ENCODE measurements at regions not wholly inside any gene's neighbourhood (a gene's known extent, or its start where the extent isn't known, plus 50 kb on each side); places are given as distances from the start of the nearest gene placed in this dataset.

- Histone ChIP-seq H3K9me3 (ENCODE audit: control insufficient read depth, insufficient read depth, low read length) (no peaks in the 10 kb centered on the region), H3K36me3 (ENCODE audit: control insufficient read depth, insufficient read depth, low read length) (no peaks in the 10 kb centered on the region), H3K4me3 (ENCODE audit: low read length) (no peak overlapping the region), H3K27ac (ENCODE audit: low read length) (no peak overlapping the region), H3K4me1 (ENCODE audit: control insufficient read depth, insufficient read depth, low read length) (no peaks in the 10 kb centered on the region), H3K27me3 (ENCODE audit: control insufficient read depth, insufficient read depth, low read length) (no peaks in the 10 kb centered on the region)
- no peak for DNase-seq (ENCODE audit: low read depth, low spot score)
- no CpG with 5 or more reads among the region's 7 CpGs for WGBS (ENCODE audit: insufficient coverage, insufficient read length)
These were observed 77.4 kb upstream of the SELENOK start for GRCh38 chr3:53969086-53969485.

GRCh38 chr3:53965291-53965690, 73.6 kb upstream of the SELENOK start:
- H3K27me3 ChIP-seq (ENCODE audit: control insufficient read depth, insufficient read depth, low read length) = no peaks in the 10 kb centered on the region
- H3K4me3 ChIP-seq (ENCODE audit: low read length) = no peak overlapping the region
- no peak overlapping the region for H3K27ac ChIP-seq (ENCODE audit: low read length)
- H3K9me3 ChIP-seq (ENCODE audit: control insufficient read depth, insufficient read depth, low read length) = no peaks in the 10 kb centered on the region
- H3K36me3 ChIP-seq (ENCODE audit: control insufficient read depth, insufficient read depth, low read length) = no peaks in the 10 kb centered on the region
- no peaks in the 10 kb centered on the region for H3K4me1 ChIP-seq (ENCODE audit: control insufficient read depth, insufficient read depth, low read length)
- DNase-seq (ENCODE audit: low read depth, low spot score) = no peak
- no CpG with 5 or more reads among the region's 1 CpG for WGBS (ENCODE audit: insufficient coverage, insufficient read length)

GRCh38 chr3:53957831-53958230, 66.2 kb upstream of the SELENOK start:
- H3K27me3 ChIP-seq (ENCODE audit: control insufficient read depth, insufficient read depth, low read length) = no peaks in the 10 kb centered on the region
- no peak overlapping the region for H3K27ac ChIP-seq (ENCODE audit: low read length)
- H3K4me1 ChIP-seq (ENCODE audit: control insufficient read depth, insufficient read depth, low read length) = no peaks in the 10 kb centered on the region
- WGBS (ENCODE audit: insufficient coverage, insufficient read length) = no CpG with 5 or more reads among the region's 10 CpGs
- H3K9me3 ChIP-seq (ENCODE audit: control insufficient read depth, insufficient read depth, low read length) = no peaks in the 10 kb centered on the region
- DNase-seq (ENCODE audit: low read depth, low spot score) = no peak
- no peaks in the 10 kb centered on the region for H3K36me3 ChIP-seq (ENCODE audit: control insufficient read depth, insufficient read depth, low read length)
- no peak overlapping the region for H3K4me3 ChIP-seq (ENCODE audit: low read length)

GRCh38 chr3:53956586-53956985, 64.9 kb upstream of the SELENOK start:
- no peaks in the 10 kb centered on the region for H3K4me1 ChIP-seq (ENCODE audit: control insufficient read depth, insufficient read depth, low read length)
- no peaks in the 10 kb centered on the region for H3K27me3 ChIP-seq (ENCODE audit: control insufficient read depth, insufficient read depth, low read length)
- no peak for DNase-seq (ENCODE audit: low read depth, low spot score)
- WGBS (ENCODE audit: insufficient coverage, insufficient read length) = no CpG with 5 or more reads among the region's 6 CpGs
- no peaks in the 10 kb centered on the region for H3K9me3 ChIP-seq (ENCODE audit: control insufficient read depth, insufficient read depth, low read length)
- H3K36me3 ChIP-seq (ENCODE audit: control insufficient read depth, insufficient read depth, low read length) = no peaks in the 10 kb centered on the region
- H3K4me3 ChIP-seq (ENCODE audit: low read length) = no peak overlapping the region
- H3K27ac ChIP-seq (ENCODE audit: low read length) = no peak overlapping the region

GRCh38 chr3:53949541-53949940, 57.9 kb upstream of the SELENOK start:
- Histone ChIP-seq H3K36me3 (ENCODE audit: control insufficient read depth, insufficient read depth, low read length) (no peaks in the 10 kb centered on the region), H3K27ac (ENCODE audit: low read length) (no peak overlapping the region), H3K27me3 (ENCODE audit: control insufficient read depth, insufficient read depth, low read length) (no peaks in the 10 kb centered on the region), H3K9me3 (ENCODE audit: control insufficient read depth, insufficient read depth, low read length) (no peaks in the 10 kb centered on the region), H3K4me3 (ENCODE audit: low read length) (no peak overlapping the region), H3K4me1 (ENCODE audit: control insufficient read depth, insufficient read depth, low read length) (no peaks in the 10 kb centered on the region)
- WGBS (ENCODE audit: insufficient coverage, insufficient read length) = no CpG with 5 or more reads among the region's 2 CpGs
- no peak for DNase-seq (ENCODE audit: low read depth, low spot score)

DNA sequence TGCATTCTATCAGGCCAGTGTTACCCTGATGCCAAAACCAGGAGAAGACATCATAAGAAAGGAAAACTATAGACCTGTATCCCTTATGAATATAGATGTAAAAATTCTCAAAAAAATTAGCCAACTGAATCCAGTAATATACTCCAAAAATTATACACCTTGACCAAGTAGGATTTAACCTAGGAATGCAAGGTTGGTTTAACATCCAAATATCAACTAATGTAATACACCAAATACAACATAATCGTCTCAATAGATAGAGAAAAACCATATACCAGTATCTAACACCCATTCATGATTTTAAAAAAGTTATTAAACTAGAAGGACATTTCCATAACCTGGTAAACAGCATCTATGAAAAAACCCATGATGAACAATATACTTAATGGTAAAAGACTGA, 56.5 kb upstream of the SELENOK start:
- WGBS (ENCODE audit: insufficient coverage, insufficient read length) = 100% methylated on average over 1 of the region's 1 CpG
- H3K4me1 ChIP-seq (ENCODE audit: control insufficient read depth, insufficient read depth, low read length) = no peaks in the 10 kb centered on the region
- H3K9me3 ChIP-seq (ENCODE audit: control insufficient read depth, insufficient read depth, low read length) = no peaks in the 10 kb centered on the region
- no peak for DNase-seq (ENCODE audit: low read depth, low spot score)
- no peak overlapping the region for H3K4me3 ChIP-seq (ENCODE audit: low read length)
- no peaks in the 10 kb centered on the region for H3K27me3 ChIP-seq (ENCODE audit: control insufficient read depth, insufficient read depth, low read length)
- no peak overlapping the region for H3K27ac ChIP-seq (ENCODE audit: low read length)
- H3K36me3 ChIP-seq (ENCODE audit: control insufficient read depth, insufficient read depth, low read length) = no peaks in the 10 kb centered on the region

- no peaks in the 10 kb centered on the region for H3K27me3 ChIP-seq (ENCODE audit: control insufficient read depth, insufficient read depth, low read length)
- no peaks in the 10 kb centered on the region for H3K4me1 ChIP-seq (ENCODE audit: control insufficient read depth, insufficient read depth, low read length)
- no peaks in the 10 kb centered on the region for H3K9me3 ChIP-seq (ENCODE audit: control insufficient read depth, insufficient read depth, low read length)
- WGBS (ENCODE audit: insufficient coverage, insufficient read length) = no CpG with 5 or more reads among the region's 3 CpGs
- DNase-seq (ENCODE audit: low read depth, low spot score) = no peak
- no peak overlapping the region for H3K4me3 ChIP-seq (ENCODE audit: low read length)
- H3K27ac ChIP-seq (ENCODE audit: low read length) = no peak overlapping the region
- no peaks in the 10 kb centered on the region for H3K36me3 ChIP-seq (ENCODE audit: control insufficient read depth, insufficient read depth, low read length)
These were observed 52.4 kb upstream of the SELENOK start for GRCh38 chr3:53944028-53944427.

- Histone ChIP-seq H3K4me3 (ENCODE audit: low read length) (no peak overlapping the region), H3K9me3 (ENCODE audit: control insufficient read depth, insufficient read depth, low read length) (no peaks in the 10 kb centered on the region), H3K4me1 (ENCODE audit: control insufficient read depth, insufficient read depth, low read length) (no peaks in the 10 kb centered on the region), H3K36me3 (ENCODE audit: control insufficient read depth, insufficient read depth, low read length) (no peaks in the 10 kb centered on the region), H3K27ac (ENCODE audit: low read length) (no peak overlapping the region), H3K27me3 (ENCODE audit: control insufficient read depth, insufficient read depth, low read length) (no peaks in the 10 kb centered on the region)
- no CpG with 5 or more reads among the region's 5 CpGs for WGBS (ENCODE audit: insufficient coverage, insufficient read length)
- no peak for DNase-seq (ENCODE audit: low read depth, low spot score)
These were observed 50.3 kb upstream of the SELENOK start for GRCh38 chr3:53941950-53942349.

Data from iPS DF 6.9 (cell line).